Esophagus muscularis mucosa (tissue), 4 donors: ENCODE measurements at regions not wholly inside any gene's neighbourhood (a gene's known extent, or its start where the extent isn't known, plus 50 kb on each side); places are given as distances from the start of the nearest gene placed in this dataset.

Experiments
- DNase-seq: peaks from one replicate; pipeline ENCODE4 v3.0.0-alpha.2; 2017; ENCODE audit errors: extremely low spot score
- H3K27ac ChIP-seq, 4 donors: fragments of 200-600 bp; sonication (generic); replicated peaks in 1 of 4; 1 replicate in 3 of 4; 2 replicates in 1 of 4; pipeline ENCODE4 v1.5.1; 2016 to 2019; ENCODE audit warnings: mild to moderate bottlenecking in 1 of 4
- H3K27me3 ChIP-seq, 4 donors: fragments of 200-600 bp; sonication (generic); one replicate each; pipeline versions ENCODE4 v1.5.1 to v1.6.0; 2016 to 2019
- H3K36me3 ChIP-seq, 4 donors: fragments of 200-600 bp; sonication (generic); one replicate each; pipeline ENCODE4 v1.5.1; 2016 to 2019
- H3K4me1 ChIP-seq, 4 donors: fragments of 200-600 bp; sonication (generic); one replicate each; pipeline ENCODE4 v1.5.1; 2016 to 2019
- H3K4me3 ChIP-seq, 4 donors: fragments of 200-600 bp; sonication (generic); 1 replicate in 2 of 4; 2 replicates in 2 of 4; pipeline ENCODE4 v1.5.1; 2016 to 2019; ENCODE audit warnings: mild to moderate bottlenecking in 4 of 4, moderate library complexity in 1 of 4
- H3K9me3 ChIP-seq, 4 donors: fragments of 200-600 bp; sonication (generic); 1 replicate in 3 of 4; 2 replicates in 1 of 4; pipeline ENCODE4 v1.5.1; 2016 to 2019
- EP300 ChIP-seq: sonication (generic); formaldehyde crosslinking; IDR thresholded peaks from one replicate; pipeline ENCODE4 v1.6.1; 2017; ENCODE audit warnings: antibody characterized with exemption
- POLR2A ChIP-seq: fragments of 450-650 bp; IDR thresholded peaks from one replicate; pipeline ENCODE4 v1.6.1; 2017; ENCODE audit warnings: antibody characterized with exemption, moderate library complexity, mild to moderate bottlenecking, low read depth
- POLR2AphosphoS5 ChIP-seq, 2 donors: sonication (generic); formaldehyde crosslinking; IDR thresholded peaks; one replicate each; pipeline ENCODE4 v1.6.1; 2017; ENCODE audit warnings: antibody characterized with exemption in 2 of 2
- WGBS: methylation state at CpG from one replicate; pipeline ENCODE4 v1.1.5; 2018; 5-methylcytosine and 5-hydroxymethylcytosine counted together
- intact Hi-C: fragments of 100-400 bp; cut with DNase I; formaldehyde crosslinking; loops from one replicate; pipeline ENCODE4 v1.15.1; 2023
- TF ChIP-seq, protein P1 (sequence below), 3 experiments: fragments of 200-600 bp in 2 of 3; fragments of 450-650 bp in 1 of 3; sonication (generic) in 2 of 3; IDR thresholded peaks; one replicate each; pipeline ENCODE4 v1.5.1; 2017 to 2019; ENCODE audit warnings: antibody characterized with exemption in 3 of 3, mild to moderate bottlenecking in 2 of 3, moderate library complexity in 1 of 3

DNA sequence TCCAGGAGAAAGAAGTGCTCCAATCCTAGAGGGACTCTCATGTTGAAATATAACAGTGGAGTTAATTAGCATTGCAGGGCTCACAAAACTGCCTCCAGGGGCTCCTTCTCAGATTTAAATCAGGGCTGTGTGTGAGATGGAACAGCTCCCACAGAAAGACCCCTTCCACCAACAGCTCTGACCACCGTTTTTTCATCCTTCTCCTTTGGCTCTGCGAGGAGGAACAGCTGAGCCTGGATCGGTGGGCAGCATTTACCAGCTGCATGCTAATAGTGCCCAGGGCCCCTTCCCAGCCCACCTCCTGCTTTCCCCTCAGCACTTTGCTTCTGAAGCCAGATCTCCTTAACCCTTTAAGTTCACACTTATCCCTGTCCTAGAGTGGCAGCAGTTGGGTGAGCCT, 119.2 kb upstream of the UBE2E1 start:
- no peaks in the 10 kb centered on the region for H3K27me3 ChIP-seq
- no peaks in the 10 kb centered on the region for H3K9me3 ChIP-seq
- no peaks in the 10 kb centered on the region for H3K36me3 ChIP-seq
- TF ChIP-seq, protein P1, sequence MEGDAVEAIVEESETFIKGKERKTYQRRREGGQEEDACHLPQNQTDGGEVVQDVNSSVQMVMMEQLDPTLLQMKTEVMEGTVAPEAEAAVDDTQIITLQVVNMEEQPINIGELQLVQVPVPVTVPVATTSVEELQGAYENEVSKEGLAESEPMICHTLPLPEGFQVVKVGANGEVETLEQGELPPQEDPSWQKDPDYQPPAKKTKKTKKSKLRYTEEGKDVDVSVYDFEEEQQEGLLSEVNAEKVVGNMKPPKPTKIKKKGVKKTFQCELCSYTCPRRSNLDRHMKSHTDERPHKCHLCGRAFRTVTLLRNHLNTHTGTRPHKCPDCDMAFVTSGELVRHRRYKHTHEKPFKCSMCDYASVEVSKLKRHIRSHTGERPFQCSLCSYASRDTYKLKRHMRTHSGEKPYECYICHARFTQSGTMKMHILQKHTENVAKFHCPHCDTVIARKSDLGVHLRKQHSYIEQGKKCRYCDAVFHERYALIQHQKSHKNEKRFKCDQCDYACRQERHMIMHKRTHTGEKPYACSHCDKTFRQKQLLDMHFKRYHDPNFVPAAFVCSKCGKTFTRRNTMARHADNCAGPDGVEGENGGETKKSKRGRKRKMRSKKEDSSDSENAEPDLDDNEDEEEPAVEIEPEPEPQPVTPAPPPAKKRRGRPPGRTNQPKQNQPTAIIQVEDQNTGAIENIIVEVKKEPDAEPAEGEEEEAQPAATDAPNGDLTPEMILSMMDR (IDR thresholded peaks at IDR 0.05), result no peak
- TF ChIP-seq POLR2A (no peak), POLR2AphosphoS5 (IDR thresholded peaks at IDR 0.05) (no peak), EP300 (no peak)
- peaks cover 13 to 20% (median 19%) of the 10 kb centered on the region in 4 donors for H3K4me1 ChIP-seq
- WGBS, result 92% methylated on average over 2 of the region's 3 CpGs
- H3K4me3 ChIP-seq, result no peak overlapping the region
- intact Hi-C loops, result no loop called here
- peak overlapping the region in 1 of 4 donors; percentile 68 for H3K27ac ChIP-seq
- no peak for DNase-seq

DNA sequence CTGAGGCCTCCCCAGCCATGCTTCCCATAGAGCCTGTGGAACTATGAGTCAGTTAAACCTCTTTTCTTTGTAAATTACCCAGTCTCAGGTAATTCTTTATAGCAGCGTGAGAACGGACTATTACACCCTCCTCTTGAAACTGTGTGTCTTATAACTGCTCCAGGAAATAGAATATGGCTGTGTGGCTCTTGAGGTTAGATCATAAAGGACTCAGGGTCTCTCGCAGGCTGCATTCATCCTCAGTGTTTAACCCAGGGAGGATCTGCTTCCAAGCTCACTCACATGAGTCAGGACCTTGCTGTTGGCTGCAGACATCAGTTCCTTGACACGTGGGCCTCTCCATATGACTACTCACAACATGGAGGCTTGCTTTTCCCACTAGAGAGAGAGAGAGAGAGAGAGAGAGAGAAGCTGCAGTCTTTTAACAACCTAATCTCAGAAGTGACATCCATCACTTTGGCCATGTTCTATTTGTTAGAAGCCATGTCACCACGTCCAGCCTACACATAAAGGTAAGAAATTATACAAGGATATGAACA, 114.3 kb upstream of the UBE2E1 start:
- H3K27me3 ChIP-seq, result no peaks in the 10 kb centered on the region
- 95% methylated on average over 5 of the region's 5 CpGs for WGBS
- TF ChIP-seq POLR2A, result no peak
- TF ChIP-seq, protein P1 (IDR thresholded peaks at IDR 0.05), result no peak
- no peak for TF ChIP-seq EP300
- no peak for TF ChIP-seq POLR2AphosphoS5 (IDR thresholded peaks at IDR 0.05)
- intact Hi-C loops, result no loop called here
- H3K4me3 ChIP-seq, result no peak overlapping the region
- H3K36me3 ChIP-seq, result no peaks in the 10 kb centered on the region
- no peak overlapping the region for H3K27ac ChIP-seq
- DNase-seq, result no peak
- peaks cover 4 to 9% (median 8%) of the 10 kb centered on the region in 4 donors for H3K4me1 ChIP-seq
- H3K9me3 ChIP-seq, result no peaks in the 10 kb centered on the region

DNA sequence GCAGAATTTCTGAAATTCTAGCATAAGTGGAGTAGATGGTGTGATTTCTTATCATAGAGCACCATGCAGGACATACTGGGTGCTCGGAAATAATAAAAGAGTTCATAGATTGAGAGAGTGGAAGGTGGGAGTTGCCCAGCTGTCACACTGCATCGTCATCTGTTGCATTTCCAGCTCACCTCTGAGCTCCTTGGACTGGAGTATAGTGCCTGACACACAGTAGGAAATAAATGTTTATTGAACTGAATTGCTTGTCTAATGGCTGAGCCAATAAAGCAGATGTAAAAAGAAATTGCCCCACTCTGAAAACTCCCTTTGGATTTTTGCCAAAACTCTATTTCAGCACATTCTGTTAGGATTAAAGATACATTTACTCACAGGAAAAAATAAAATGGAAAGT, 108.9 kb upstream of the UBE2E1 start:
- Histone ChIP-seq H3K9me3 (no peaks in the 10 kb centered on the region), H3K27ac (no peak overlapping the region), H3K4me3 (no peak overlapping the region), H3K27me3 (no peaks in the 10 kb centered on the region), H3K4me1 (peaks cover 0 to 3% (median 0%) of the 10 kb centered on the region in 4 donors), H3K36me3 (no peaks in the 10 kb centered on the region)
- 38% methylated on average over 2 of the region's 2 CpGs for WGBS
- no peak for DNase-seq
- TF ChIP-seq POLR2AphosphoS5 (IDR thresholded peaks at IDR 0.05), result no peak
- no peak for TF ChIP-seq POLR2A
- no peak for TF ChIP-seq EP300
- TF ChIP-seq, protein P1 (IDR thresholded peaks at IDR 0.05), result no peak
- intact Hi-C loops, result no loop called here

DNA sequence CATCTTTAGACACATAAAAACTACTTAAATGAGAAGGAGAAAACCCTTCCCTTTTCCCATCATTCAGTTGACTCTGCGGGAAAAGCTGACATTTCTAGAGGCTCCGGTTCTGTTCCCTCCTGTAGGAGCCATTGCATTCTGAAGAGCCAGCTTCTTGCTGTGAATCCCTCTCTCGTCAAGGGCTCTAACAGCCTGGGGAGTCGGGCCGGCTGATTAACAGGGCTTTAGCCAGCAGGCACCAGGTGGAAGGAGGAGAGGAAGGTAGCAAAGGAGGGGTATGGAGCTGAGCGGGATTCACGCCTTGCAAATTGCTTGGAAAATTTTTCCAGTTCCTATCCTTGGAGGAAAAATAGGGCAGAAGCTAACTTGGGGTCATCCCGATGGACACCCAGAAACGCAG, 108.3 kb upstream of the UBE2E1 start:
- H3K9me3 ChIP-seq, result no peaks in the 10 kb centered on the region
- intact Hi-C loops, result no loop called here
- DNase-seq, result no peak
- H3K4me3 ChIP-seq, result no peak overlapping the region
- no peaks in the 10 kb centered on the region for H3K27me3 ChIP-seq
- no peak overlapping the region for H3K27ac ChIP-seq
- peaks cover 0 to 3% (median 0%) of the 10 kb centered on the region in 4 donors for H3K4me1 ChIP-seq
- 76% methylated on average over 9 of the region's 9 CpGs for WGBS
- TF ChIP-seq EP300 (no peak), POLR2A (no peak), POLR2AphosphoS5 (IDR thresholded peaks at IDR 0.05) (no peak)
- TF ChIP-seq, protein P1 (IDR thresholded peaks at IDR 0.05), result no peak
- H3K36me3 ChIP-seq, result no peaks in the 10 kb centered on the region
